GM12878 (cell line): ENCODE measurements at regions not wholly inside any gene's neighbourhood (a gene's known extent, or its start where the extent isn't known, plus 50 kb on each side); places are given as distances from the start of the nearest gene placed in this dataset.

Source experiments
- ATAC-seq: fragments of 200-7000 bp; cut with Tn5 transposase; 3 replicates; pipeline ENCODE4 v1.9.1; 2020; ENCODE audit warnings: mild to moderate bottlenecking, moderate library complexity
- BruUV-seq: library from RNA; stranded (reverse); fragments of 400-500 nt; replicated peaks from 2 replicates; lab custom pipeline; 2021; lab: Mats Ljungman, UMichigan
- CTCF ChIA-PET: fragments of 300-600 bp; sonication (Branson Sonifier 250); formaldehyde crosslinking; extraction: SDS; loops from one replicate; lab custom pipeline; 2021; ENCODE audit warnings: inconsistent platforms; lab: Yijun Ruan, JAX
- POLR2A ChIA-PET: fragments of 350-600 bp; formaldehyde crosslinking; extraction: SDS; loops from one replicate; lab custom pipeline; 2021; ENCODE audit warnings: inconsistent platforms; lab: Charles Lee
- RAD21 ChIA-PET: fragments of 300-600 bp; sonication (Branson Sonifier 250); formaldehyde crosslinking; loops from one replicate; lab custom pipeline; 2023; ENCODE audit warnings: antibody characterized with exemption; ENCODE audit not compliant: unreplicated experiment; lab: Charles Lee
- SMC1A ChIA-PET: fragments of 300-600 bp; sonication (Branson Sonifier 250); formaldehyde crosslinking; loops from one replicate; lab custom pipeline; 2023; ENCODE audit not compliant: unreplicated experiment, uncharacterized antibody; lab: Charles Lee
- DNase-seq: peaks from one replicate; pipeline ENCODE4 v3.0.0-alpha.2; 2011; ENCODE audit warnings: low read depth, low spot score
- FAIRE-seq: peaks from 3 replicates; lab custom pipeline; 2011; peaks lifted over from hg19 to GRCh38; lab: Jason Lieb, UNC
- H2AFZ ChIP-seq: 2 replicates; pipeline ENCODE4 v1.6.0; 2011; ENCODE audit warnings: low read depth, low read length, control low read depth; ENCODE audit not compliant: control insufficient read depth
- H3K27ac ChIP-seq: 2 replicates; pipeline ENCODE4 v1.5.1; 2011; ENCODE audit warnings: control low read depth; ENCODE audit not compliant: control insufficient read depth, insufficient read depth
- H3K27me3 ChIP-seq, 2 experiments: replicated peaks in 1 of 2; 2 replicates each; pipeline versions ENCODE4 v1.6.0 to v1.6.1; 2011; ENCODE audit warnings: low read length in 1 of 2; ENCODE audit not compliant: control insufficient read depth in 2 of 2, insufficient read depth in 2 of 2
- H3K36me3 ChIP-seq, 2 experiments: 2 replicates each; pipeline ENCODE4 v1.5.1; 2011; ENCODE audit warnings: low read length in 1 of 2; ENCODE audit not compliant: control insufficient read depth in 2 of 2, insufficient read depth in 2 of 2
- H3K4me1 ChIP-seq: 2 replicates; pipeline ENCODE4 v1.6.1; 2011; ENCODE audit warnings: mild to moderate bottlenecking, low read length, moderate library complexity, mixed read lengths; ENCODE audit not compliant: control insufficient read depth, insufficient read depth
- H3K4me2 ChIP-seq: 2 replicates; pipeline ENCODE4 v1.6.0; 2011; ENCODE audit warnings: control low read depth; ENCODE audit not compliant: control insufficient read depth, insufficient read depth
- H3K4me3 ChIP-seq: fragments of 200-600 bp; sonication (generic); 2 replicates; pipeline ENCODE4 v1.5.1; 2016
- H3K79me2 ChIP-seq: 2 replicates; pipeline ENCODE4 v1.6.0; 2011; ENCODE audit warnings: low read length; ENCODE audit not compliant: control insufficient read depth, insufficient read depth
- H3K9ac ChIP-seq: 2 replicates; pipeline ENCODE4 v1.8.0; 2011; ENCODE audit warnings: low read length, control low read depth, mixed read lengths; ENCODE audit not compliant: control insufficient read depth, insufficient read depth
- H3K9me3 ChIP-seq: replicated peaks from 3 replicates; pipeline ENCODE4 v1.5.1; 2011; ENCODE audit warnings: mild to moderate bottlenecking, low read length; ENCODE audit not compliant: control insufficient read depth, insufficient read depth
- H4K20me1 ChIP-seq: 2 replicates; pipeline ENCODE4 v1.6.0; 2011; ENCODE audit not compliant: control insufficient read depth, insufficient read depth
- BMI1 ChIP-seq: fragments of 450-650 bp; IDR thresholded peaks from 2 replicates; pipeline ENCODE4 v1.6.1; 2016; ENCODE audit warnings: mild to moderate bottlenecking, moderate library complexity, borderline replicate concordance
- BRCA1 ChIP-seq: IDR thresholded peaks from 2 replicates; pipeline ENCODE4 v1.6.1; 2011; ENCODE audit warnings: low read depth, low read length, improper control_type of control experiment
- CEBPB ChIP-seq, 2 experiments: fragments of 150-350 bp in 1 of 2; IDR thresholded peaks; 2 replicates each; pipeline ENCODE4 v1.6.1; 2012 to 2014; ENCODE audit warnings: low read depth in 2 of 2, low read length in 2 of 2, borderline replicate concordance in 1 of 2, inconsistent platforms in 1 of 2
- FOXM1 ChIP-seq: IDR thresholded peaks from 2 replicates; pipeline ENCODE4 v1.6.1; 2012; ENCODE audit warnings: low read depth, mild to moderate bottlenecking, inconsistent platforms, low read length, moderate library complexity
- IRF4 ChIP-seq: IDR thresholded peaks from 2 replicates; pipeline ENCODE4 v1.6.1; 2011; ENCODE audit warnings: low read depth, low read length
- JUND ChIP-seq: IDR thresholded peaks from 2 replicates; pipeline ENCODE4 v1.6.1; 2012; ENCODE audit warnings: low read depth, mild to moderate bottlenecking, low read length, improper control_type of control experiment, moderate library complexity
- KLF5 ChIP-seq: fragments of 450-650 bp; IDR thresholded peaks from 2 replicates; pipeline ENCODE4 v1.6.1; 2014; ENCODE audit warnings: mild to moderate bottlenecking; ENCODE audit not compliant: partially characterized antibody
- LARP7 ChIP-seq: fragments of 450-650 bp; IDR thresholded peaks from 2 replicates; pipeline ENCODE4 v1.6.1; 2017; ENCODE audit warnings: mild to moderate bottlenecking
- NFIC ChIP-seq: IDR thresholded peaks from 2 replicates; pipeline ENCODE4 v1.6.1; 2012; ENCODE audit warnings: low read depth, mild to moderate bottlenecking, inconsistent platforms, low read length, moderate library complexity
- NFYA ChIP-seq: IDR thresholded peaks from 2 replicates; pipeline ENCODE4 v1.6.1; 2011; ENCODE audit warnings: low read depth, mild to moderate bottlenecking, low read length, improper control_type of control experiment, borderline replicate concordance
- NR2C2 ChIP-seq: IDR thresholded peaks from 2 replicates; pipeline ENCODE4 v1.6.1; 2011; ENCODE audit warnings: borderline replicate concordance, low read depth; ENCODE audit not compliant: control insufficient read depth, insufficient read length
- RFX5 ChIP-seq: IDR thresholded peaks from 2 replicates; pipeline ENCODE4 v1.6.1; 2011; ENCODE audit warnings: low read depth, low read length, improper control_type of control experiment
- SP1 ChIP-seq: IDR thresholded peaks from one replicate; pipeline ENCODE4 v1.6.1; 2011; ENCODE audit warnings: low read depth, low read length
- ZBED1 ChIP-seq: IDR thresholded peaks from 2 replicates; pipeline ENCODE4 v1.6.1; 2016; ENCODE audit warnings: borderline replicate concordance
- ZNF622 ChIP-seq: fragments of 450-650 bp; IDR thresholded peaks from 2 replicates; pipeline ENCODE4 v1.6.1; 2017; ENCODE audit warnings: mild to moderate bottlenecking, inconsistent platforms
- WGBS: methylation state at CpG from one replicate; pipeline ENCODE4 v1.1.6; 2016; ENCODE audit warnings: low lambda C conversion rate; ENCODE audit not compliant: insufficient replicate concordance, insufficient coverage; ENCODE audit errors: missing lambda C conversion rate; 5-methylcytosine and 5-hydroxymethylcytosine counted together
- in situ Hi-C: fragments of 300-500 bp; cut with MboI; formaldehyde crosslinking; loops from 9 replicates; pipeline ENCODE4 v1.14.3; 2018; ENCODE audit warnings: mixed read lengths
- intact Hi-C: fragments of 100-400 bp; cut with micrococcal nuclease; formaldehyde crosslinking; loops from one replicate; pipeline ENCODE4 v1.14.2; 2022; ENCODE audit not compliant: unreplicated experiment
- TF ChIP-seq, protein P1 (sequence below): fragments of 450-650 bp; IDR thresholded peaks from 2 replicates; pipeline ENCODE4 v1.6.1; 2018; ENCODE audit warnings: borderline replicate concordance, mild to moderate bottlenecking; ENCODE audit not compliant: partially characterized antibody

GRCh38 chr4:25580633-25581467 lies 74.8 kb upstream of the SLC34A2 start:
- ChIA-PET SMC1A (no interaction called here), CTCF (no interaction called here), RAD21 (no interaction called here), POLR2A (no interaction called here)
- ATAC-seq (no peak), FAIRE-seq (no peak), DNase-seq (no peak)
- H3K9me3 ChIP-seq, result no peaks in the 10 kb centered on the region
- no TSS peak for BruUV-seq
- 39% methylated on average over 23 of the region's 23 CpGs for WGBS
- in situ Hi-C loops, result no loop called here
- no peaks in the 10 kb centered on the region for H3K36me3 ChIP-seq
- no peaks in the 10 kb centered on the region for H3K27me3 ChIP-seq
- H3K4me2 ChIP-seq, result no peak overlapping the region
- H3K4me3 ChIP-seq, result no peak overlapping the region
- H4K20me1 ChIP-seq, result no peaks in the 10 kb centered on the region
- H3K9ac ChIP-seq, result no peak overlapping the region
- H2AFZ ChIP-seq, result no peak overlapping the region
- H3K27ac ChIP-seq, result no peak overlapping the region
- H3K79me2 ChIP-seq, result no peaks in the 10 kb centered on the region
- TF ChIP-seq NFYA, result no peak
- no peak for TF ChIP-seq FOXM1
- TF ChIP-seq CEBPB (IDR thresholded peaks at IDR 0.05; ENCODE audit: borderline replicate concordance in 1 of 2, low read depth in 2 of 2, low read length in 2 of 2), result no peak
- no peak for TF ChIP-seq RFX5
- no peak for TF ChIP-seq SP1
- no peak for TF ChIP-seq NFIC
- no peak for TF ChIP-seq ZNF622
- no peak for TF ChIP-seq BMI1
- no peak for TF ChIP-seq JUND
- TF ChIP-seq BRCA1, result no peak
- TF ChIP-seq LARP7, result no peak
- TF ChIP-seq IRF4, result no peak
- no peak for TF ChIP-seq KLF5
- TF ChIP-seq ZBED1, result no peak
- TF ChIP-seq NR2C2, result no peak
- TF ChIP-seq, protein P1, sequence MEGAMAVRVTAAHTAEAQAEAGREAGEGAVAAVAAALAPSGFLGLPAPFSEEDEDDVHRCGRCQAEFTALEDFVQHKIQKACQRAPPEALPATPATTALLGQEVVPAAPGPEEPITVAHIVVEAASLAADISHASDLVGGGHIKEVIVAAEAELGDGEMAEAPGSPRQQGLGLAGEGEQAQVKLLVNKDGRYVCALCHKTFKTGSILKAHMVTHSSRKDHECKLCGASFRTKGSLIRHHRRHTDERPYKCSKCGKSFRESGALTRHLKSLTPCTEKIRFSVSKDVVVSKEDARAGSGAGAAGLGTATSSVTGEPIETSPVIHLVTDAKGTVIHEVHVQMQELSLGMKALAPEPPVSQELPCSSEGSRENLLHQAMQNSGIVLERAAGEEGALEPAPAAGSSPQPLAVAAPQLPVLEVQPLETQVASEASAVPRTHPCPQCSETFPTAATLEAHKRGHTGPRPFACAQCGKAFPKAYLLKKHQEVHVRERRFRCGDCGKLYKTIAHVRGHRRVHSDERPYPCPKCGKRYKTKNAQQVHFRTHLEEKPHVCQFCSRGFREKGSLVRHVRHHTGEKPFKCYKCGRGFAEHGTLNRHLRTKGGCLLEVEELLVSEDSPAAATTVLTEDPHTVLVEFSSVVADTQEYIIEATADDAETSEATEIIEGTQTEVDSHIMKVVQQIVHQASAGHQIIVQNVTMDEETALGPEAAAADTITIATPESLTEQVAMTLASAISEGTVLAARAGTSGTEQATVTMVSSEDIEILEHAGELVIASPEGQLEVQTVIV, result no peak
- no peaks in the 10 kb centered on the region for H3K4me1 ChIP-seq
- intact Hi-C loops, result no loop called here
